GM19023 (cell line): ENCODE measurements at regions not wholly inside any gene's neighbourhood (a gene's known extent, or its start where the extent isn't known, plus 50 kb on each side); places are given as distances from the start of the nearest gene placed in this dataset.

Experiments
- ATAC-seq: cut with Tn5 transposase; IDR thresholded peaks from one replicate; pipeline ENCODE4 v1.9.1; 2021; ENCODE audit warnings: mild to moderate bottlenecking, moderate library complexity; ENCODE audit not compliant: unreplicated experiment

GRCh38 chr13:107141767-107142166 lies 573.8 kb upstream of the ARGLU1 start:
- ATAC-seq: no peak

GRCh38 chr13:107139006-107139405 lies 571.1 kb upstream of the ARGLU1 start:
- no peak for ATAC-seq

- no peak for ATAC-seq
Measured at GRCh38 chr13:107138486-107138885, 570.5 kb upstream of the ARGLU1 start.

- no peak for ATAC-seq
Measured at GRCh38 chr13:107133950-107134349, 566.0 kb upstream of the ARGLU1 start.

GRCh38 chr13:107130566-107130965 lies 562.6 kb upstream of the ARGLU1 start:
- ATAC-seq: no peak

GRCh38 chr13:107124730-107125129 lies 556.8 kb upstream of the ARGLU1 start:
- ATAC-seq: no peak

GRCh38 chr13:107124129-107124718 lies 556.3 kb upstream of the ARGLU1 start:
- ATAC-seq: no peak

- ATAC-seq: no peak
Measured at GRCh38 chr13:107121793-107122192, 553.9 kb upstream of the ARGLU1 start.

- ATAC-seq: no peak
Measured at GRCh38 chr13:107119989-107120881, 552.3 kb upstream of the ARGLU1 start.

GRCh38 chr13:107118506-107118905 lies 550.6 kb upstream of the ARGLU1 start:
- no peak for ATAC-seq

GRCh38 chr13:107117327-107118012 lies 549.5 kb upstream of the ARGLU1 start:
- no peak for ATAC-seq

- no peak for ATAC-seq
Measured at GRCh38 chr13:107113387-107113786, 545.5 kb upstream of the ARGLU1 start.

- no peak for ATAC-seq
Measured at GRCh38 chr13:107111248-107111647, 543.3 kb upstream of the ARGLU1 start.

- ATAC-seq: no peak
Measured at GRCh38 chr13:107104631-107105030, 536.7 kb upstream of the ARGLU1 start.

- ATAC-seq: no peak
Measured at GRCh38 chr13:107102676-107103075, 534.7 kb upstream of the ARGLU1 start.

GRCh38 chr13:107099661-107100060 lies 531.7 kb upstream of the ARGLU1 start:
- no peak for ATAC-seq

GRCh38 chr13:107097916-107098315 lies 530.0 kb upstream of the ARGLU1 start:
- no peak for ATAC-seq

- ATAC-seq: no peak
Measured at GRCh38 chr13:107095876-107096275, 527.9 kb upstream of the ARGLU1 start.

- ATAC-seq: no peak
Measured at GRCh38 chr13:107091861-107092260, 523.9 kb upstream of the ARGLU1 start.

- ATAC-seq: no peak
Measured at GRCh38 chr13:107091428-107091827, 523.5 kb upstream of the ARGLU1 start.

- ATAC-seq: no peak
Measured at GRCh38 chr13:107088061-107088460, 520.1 kb upstream of the ARGLU1 start.
